SK-N-SH (cell line): ENCODE measurements at regions not wholly inside any gene's neighbourhood (a gene's known extent, or its start where the extent isn't known, plus 50 kb on each side); places are given as distances from the start of the nearest gene placed in this dataset.

ENCODE experiments used
- CTCF ChIP-seq: fragments of 200-600 bp; sonication (generic); IDR thresholded peaks from 2 replicates; pipeline ENCODE4 v1.6.1; 2017; ENCODE audit warnings: antibody characterized with exemption, mild to moderate bottlenecking, moderate library complexity
- ELF1 ChIP-seq: IDR thresholded peaks from 2 replicates; pipeline ENCODE4 v1.4.0; 2012
- EP300 ChIP-seq, 2 experiments: IDR thresholded peaks; 2 replicates each; pipeline versions ENCODE4 v1.4.0 to v1.6.1; 2012; ENCODE audit warnings: borderline replicate concordance in 1 of 2, low read depth in 1 of 2, low read length in 1 of 2
- EZH2phosphoT487 ChIP-seq: fragments of 200-600 bp; sonication (generic); IDR thresholded peaks from 2 replicates; pipeline ENCODE4 v1.6.1; 2017; ENCODE audit warnings: low read depth, mixed run types, mild to moderate bottlenecking, antibody characterized with exemption, moderate library complexity, borderline replicate concordance
- FOXJ3 ChIP-seq: sonication (generic); formaldehyde crosslinking; IDR thresholded peaks from 2 replicates; pipeline ENCODE4 v1.5.1; 2020; ENCODE audit warnings: mild to moderate bottlenecking, missing genetic modification reagents
- GABPA ChIP-seq: IDR thresholded peaks from 2 replicates; pipeline ENCODE4 v1.4.0; 2012; ENCODE audit warnings: low read depth, mild to moderate bottlenecking
- MXI1 ChIP-seq: IDR thresholded peaks from 2 replicates; pipeline ENCODE4 v1.6.1; 2012; ENCODE audit warnings: mild to moderate bottlenecking, low read depth, low read length, improper control_type of control experiment
- POLR2AphosphoS5 ChIP-seq: IDR thresholded peaks from 2 replicates; pipeline ENCODE4 v1.6.1; 2012; ENCODE audit warnings: low read depth, low read length
- RAD21 ChIP-seq: IDR thresholded peaks from 2 replicates; pipeline ENCODE4 v1.6.1; 2012; ENCODE audit warnings: mild to moderate bottlenecking, low read length
- RFX5 ChIP-seq: IDR thresholded peaks from 2 replicates; pipeline ENCODE4 v1.6.1; 2012; ENCODE audit warnings: mild to moderate bottlenecking, improper control_type of control experiment, low read length
- SIN3A ChIP-seq: IDR thresholded peaks from 2 replicates; pipeline ENCODE4 v1.6.1; 2012; ENCODE audit warnings: low read depth, mild to moderate bottlenecking, low read length, moderate library complexity, borderline replicate concordance
- TAF1 ChIP-seq: IDR thresholded peaks from 2 replicates; pipeline ENCODE4 v1.6.1; 2012; ENCODE audit warnings: low read depth, mild to moderate bottlenecking, low read length, moderate library complexity, borderline replicate concordance
- USF1 ChIP-seq: IDR thresholded peaks from 2 replicates; pipeline ENCODE4 v1.4.0; 2012; ENCODE audit warnings: low read depth, borderline replicate concordance

- TF ChIP-seq EP300 (IDR thresholded peaks at IDR 0.05; ENCODE audit: borderline replicate concordance in 1 of 2, low read depth in 1 of 2, low read length in 1 of 2): no peak
- TF ChIP-seq ELF1: no peak
- TF ChIP-seq CTCF: no peak
- TF ChIP-seq EZH2phosphoT487: no peak
- no peak for TF ChIP-seq POLR2AphosphoS5
- TF ChIP-seq MXI1: no peak
- TF ChIP-seq GABPA: no peak
- no peak for TF ChIP-seq USF1
- TF ChIP-seq SIN3A: no peak
- no peak for TF ChIP-seq RAD21
- no peak for TF ChIP-seq TAF1
- TF ChIP-seq FOXJ3 (CRISPR knock-in tag): no peak
- TF ChIP-seq RFX5: no peak
Observed at GRCh38 chr4:145389550-145389949, 92.1 kb upstream of the SMAD1 start.
